ENCODE measurements at regions not wholly inside any gene's neighbourhood (a gene's known extent, or its start where the extent isn't known, plus 50 kb on each side); places are given as distances from the start of the nearest gene placed in this dataset.

GRCh38 chr9:115413304-115413703, 295.3 kb upstream of the TNC start:
- no peak overlapping the region for H2AFZ ChIP-seq (ENCODE audit: low read depth, low read length, severe bottlenecking)
- no peak overlapping the region for H3K4me3 ChIP-seq (ENCODE audit: insufficient read depth, low read length, poor library complexity, severe bottlenecking)
- no peaks in the 10 kb centered on the region for H3K36me3 ChIP-seq (ENCODE audit: low read length)
- no peak for TF ChIP-seq EZH2phosphoT487 (conservative IDR thresholded peaks at IDR 0.05; ENCODE audit: low read length)
- TF ChIP-seq, protein P1, sequence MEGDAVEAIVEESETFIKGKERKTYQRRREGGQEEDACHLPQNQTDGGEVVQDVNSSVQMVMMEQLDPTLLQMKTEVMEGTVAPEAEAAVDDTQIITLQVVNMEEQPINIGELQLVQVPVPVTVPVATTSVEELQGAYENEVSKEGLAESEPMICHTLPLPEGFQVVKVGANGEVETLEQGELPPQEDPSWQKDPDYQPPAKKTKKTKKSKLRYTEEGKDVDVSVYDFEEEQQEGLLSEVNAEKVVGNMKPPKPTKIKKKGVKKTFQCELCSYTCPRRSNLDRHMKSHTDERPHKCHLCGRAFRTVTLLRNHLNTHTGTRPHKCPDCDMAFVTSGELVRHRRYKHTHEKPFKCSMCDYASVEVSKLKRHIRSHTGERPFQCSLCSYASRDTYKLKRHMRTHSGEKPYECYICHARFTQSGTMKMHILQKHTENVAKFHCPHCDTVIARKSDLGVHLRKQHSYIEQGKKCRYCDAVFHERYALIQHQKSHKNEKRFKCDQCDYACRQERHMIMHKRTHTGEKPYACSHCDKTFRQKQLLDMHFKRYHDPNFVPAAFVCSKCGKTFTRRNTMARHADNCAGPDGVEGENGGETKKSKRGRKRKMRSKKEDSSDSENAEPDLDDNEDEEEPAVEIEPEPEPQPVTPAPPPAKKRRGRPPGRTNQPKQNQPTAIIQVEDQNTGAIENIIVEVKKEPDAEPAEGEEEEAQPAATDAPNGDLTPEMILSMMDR (IDR thresholded peaks at IDR 0.05; ENCODE audit: insufficient read depth, low read length, poor library complexity, severe bottlenecking), result no peak
- H3K9me3 ChIP-seq (ENCODE audit: insufficient read depth, low read length), result no peaks in the 10 kb centered on the region
- H3K27ac ChIP-seq (ENCODE audit: low read depth, low read length), result no peak overlapping the region
- H3K9ac ChIP-seq (ENCODE audit: low read length), result no peak overlapping the region
- H3F3A ChIP-seq (ENCODE audit: insufficient read depth), result no peaks in the 10 kb centered on the region
- H4K20me1 ChIP-seq (ENCODE audit: low read depth, low read length), result no peaks in the 10 kb centered on the region
- no peaks in the 10 kb centered on the region for H3K27me3 ChIP-seq (ENCODE audit: low read length)
- H3K9me2 ChIP-seq (replicated peaks; ENCODE audit: insufficient read depth, low read length), result no peaks in the 10 kb centered on the region
- H3K79me2 ChIP-seq (ENCODE audit: insufficient read depth, low read length), result no peaks in the 10 kb centered on the region
- H3K4me2 ChIP-seq (ENCODE audit: low read depth, low read length, poor library complexity, severe bottlenecking), result no peak overlapping the region

DNA sequence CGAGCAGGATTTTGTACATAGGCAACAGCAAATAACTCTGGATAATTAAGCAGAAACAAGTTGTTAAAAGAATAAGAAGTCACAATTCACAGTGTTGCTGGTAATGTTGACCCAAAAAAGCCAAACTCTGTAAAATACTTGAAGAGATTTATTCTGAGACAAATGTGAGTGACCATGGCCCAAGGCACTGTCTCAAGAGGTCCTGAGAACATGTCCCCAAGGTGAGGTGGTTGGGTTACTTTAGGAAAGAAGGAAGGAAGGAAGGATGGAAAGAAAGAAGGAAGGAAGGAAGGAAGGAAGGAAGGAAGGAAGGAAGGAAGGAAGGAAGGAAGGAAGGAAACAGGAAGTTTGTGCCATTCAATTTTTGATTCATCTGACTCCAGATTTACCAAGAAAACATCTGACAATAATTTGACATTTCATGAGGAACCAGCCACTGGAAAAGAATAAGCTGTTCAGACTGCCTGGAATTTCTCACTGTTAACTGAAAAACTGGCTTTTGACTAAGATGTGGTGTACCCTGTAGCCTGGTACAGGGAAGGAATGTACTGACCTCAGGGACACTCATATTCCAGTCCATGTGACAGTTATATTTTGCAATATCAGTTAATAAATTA, 295.9 kb upstream of the TNC start:
- no peaks in the 10 kb centered on the region for H3K36me3 ChIP-seq (ENCODE audit: low read length)
- no peak for TF ChIP-seq EZH2phosphoT487 (conservative IDR thresholded peaks at IDR 0.05; ENCODE audit: low read length)
- TF ChIP-seq, protein P1 (IDR thresholded peaks at IDR 0.05; ENCODE audit: insufficient read depth, low read length, poor library complexity, severe bottlenecking), result no peak
- no peak overlapping the region for H3K27ac ChIP-seq (ENCODE audit: low read depth, low read length)
- H3K79me2 ChIP-seq (ENCODE audit: insufficient read depth, low read length), result no peaks in the 10 kb centered on the region
- H3K4me3 ChIP-seq (ENCODE audit: insufficient read depth, low read length, poor library complexity, severe bottlenecking), result no peak overlapping the region
- no peaks in the 10 kb centered on the region for H4K20me1 ChIP-seq (ENCODE audit: low read depth, low read length)
- no peak overlapping the region for H3K9ac ChIP-seq (ENCODE audit: low read length)
- no peak overlapping the region for H3K4me2 ChIP-seq (ENCODE audit: low read depth, low read length, poor library complexity, severe bottlenecking)
- no peak overlapping the region for H2AFZ ChIP-seq (ENCODE audit: low read depth, low read length, severe bottlenecking)
- H3K9me3 ChIP-seq (ENCODE audit: insufficient read depth, low read length), result no peaks in the 10 kb centered on the region
- H3F3A ChIP-seq (ENCODE audit: insufficient read depth), result no peaks in the 10 kb centered on the region
- H3K9me2 ChIP-seq (replicated peaks; ENCODE audit: insufficient read depth, low read length), result no peaks in the 10 kb centered on the region
- no peaks in the 10 kb centered on the region for H3K27me3 ChIP-seq (ENCODE audit: low read length)

GRCh38 chr9:115414561-115414960, 296.6 kb upstream of the TNC start:
- TF ChIP-seq, protein P1 (IDR thresholded peaks at IDR 0.05; ENCODE audit: insufficient read depth, low read length, poor library complexity, severe bottlenecking), result no peak
- no peak for TF ChIP-seq EZH2phosphoT487 (conservative IDR thresholded peaks at IDR 0.05; ENCODE audit: low read length)
- H3K4me2 ChIP-seq (ENCODE audit: low read depth, low read length, poor library complexity, severe bottlenecking), result no peak overlapping the region
- no peak overlapping the region for H3K27ac ChIP-seq (ENCODE audit: low read depth, low read length)

More at GRCh38 chr9:115414561-115414960, 296.6 kb upstream of the TNC start:
- Histone ChIP-seq H3K36me3 (ENCODE audit: low read length) (no peaks in the 10 kb centered on the region), H3K9me3 (ENCODE audit: insufficient read depth, low read length) (no peaks in the 10 kb centered on the region), H3F3A (ENCODE audit: insufficient read depth) (no peaks in the 10 kb centered on the region), H4K20me1 (ENCODE audit: low read depth, low read length) (no peaks in the 10 kb centered on the region), H2AFZ (ENCODE audit: low read depth, low read length, severe bottlenecking) (no peak overlapping the region), H3K4me3 (ENCODE audit: insufficient read depth, low read length, poor library complexity, severe bottlenecking) (no peak overlapping the region), H3K27me3 (ENCODE audit: low read length) (no peaks in the 10 kb centered on the region), H3K9me2 (replicated peaks; ENCODE audit: insufficient read depth, low read length) (no peaks in the 10 kb centered on the region), H3K9ac (ENCODE audit: low read length) (no peak overlapping the region), H3K79me2 (ENCODE audit: insufficient read depth, low read length) (no peaks in the 10 kb centered on the region)
